Amniotic epithelial cell (primary cell): ENCODE measurements at regions not wholly inside any gene's neighbourhood (a gene's known extent, or its start where the extent isn't known, plus 50 kb on each side); places are given as distances from the start of the nearest gene placed in this dataset.
A peak's percentile ranks its signal among the peaks of the same experiment; 100 is the strongest.
"Not testable (repeated sequence)": the region's sequence is repeated elsewhere in the genome, so short reads cannot be mapped to it uniquely, and the experiment has no call there.

ENCODE experiments used
- DNase-seq: peaks from one replicate; pipeline ENCODE4 v3.0.0-alpha.2; 2010; ENCODE audit warnings: low read depth

DNA sequence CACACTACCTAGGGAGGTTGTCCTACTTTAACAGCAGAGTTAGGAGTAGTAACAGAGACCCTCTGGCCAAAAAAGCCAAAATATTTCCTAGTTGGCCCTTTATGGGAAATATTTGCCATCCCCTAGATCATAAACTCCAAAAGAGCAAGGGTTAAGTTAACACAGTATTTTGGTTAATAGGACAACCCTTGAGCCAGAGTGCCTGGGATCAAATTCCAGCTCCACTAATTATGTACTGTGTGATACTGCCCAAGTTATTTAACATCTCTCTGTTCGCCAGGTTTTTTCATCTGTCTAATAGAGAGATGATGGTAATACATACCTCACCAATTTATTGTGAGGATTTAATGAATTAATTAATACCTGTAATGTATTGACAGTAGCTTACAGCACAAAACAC, 767.4 kb downstream of the KCNJ2 start:
- no peak for DNase-seq

- DNase-seq = no peak
These were observed 769.0 kb downstream of the KCNJ2 start for GRCh38 chr17:70938336-70938735.

- DNase-seq = no peak
These were observed 776.1 kb downstream of the KCNJ2 start for GRCh38 chr17:70945386-70945785.

DNA sequence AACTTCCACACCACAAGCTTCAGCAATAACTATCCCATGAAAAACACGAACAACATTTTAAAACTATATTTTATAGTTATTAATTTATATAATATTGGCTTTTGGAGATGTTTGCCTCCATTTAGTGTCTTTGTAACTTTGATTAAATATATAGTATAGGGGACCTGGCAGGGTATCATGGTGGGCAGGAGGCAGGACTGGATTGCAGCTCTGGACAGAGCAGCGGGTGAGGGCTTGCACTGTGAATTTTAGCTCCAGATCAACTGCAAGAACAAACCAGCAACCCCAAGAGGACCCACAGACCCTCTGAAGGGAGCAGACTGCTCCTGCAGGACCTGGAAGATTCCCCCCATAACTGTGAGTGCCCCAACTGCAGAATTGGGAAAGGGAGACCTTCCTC, 777.9 kb downstream of the KCNJ2 start:
- DNase-seq = no peak

- DNase-seq = no peak
These were observed 778.6 kb downstream of the KCNJ2 start for GRCh38 chr17:70947636-70948565.

GRCh38 chr17:70953140-70953539, 783.8 kb downstream of the KCNJ2 start:
- DNase-seq = not testable (repeated sequence)

GRCh38 chr17:70955441-70955840, 786.1 kb downstream of the KCNJ2 start:
- no peak for DNase-seq

DNA sequence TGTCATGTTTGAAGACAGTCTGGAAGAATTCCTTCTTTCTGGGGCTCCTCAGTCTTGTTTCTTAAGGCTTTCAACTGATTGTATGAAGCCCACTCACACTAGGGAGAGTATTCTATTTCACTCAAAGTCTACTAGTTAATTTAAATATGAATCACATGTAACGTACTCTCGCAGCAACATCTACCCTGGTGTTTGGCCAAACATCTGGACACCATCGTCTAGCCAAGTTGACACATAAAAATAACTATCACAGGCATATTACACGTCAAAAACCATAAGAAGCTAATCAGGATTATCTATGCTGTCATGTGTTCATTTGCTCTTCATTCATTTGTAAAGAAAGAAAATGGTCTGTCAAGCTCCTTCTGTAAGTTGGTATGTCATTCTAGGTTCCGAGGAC, 787.4 kb downstream of the KCNJ2 start:
- DNase-seq = no peak

DNA sequence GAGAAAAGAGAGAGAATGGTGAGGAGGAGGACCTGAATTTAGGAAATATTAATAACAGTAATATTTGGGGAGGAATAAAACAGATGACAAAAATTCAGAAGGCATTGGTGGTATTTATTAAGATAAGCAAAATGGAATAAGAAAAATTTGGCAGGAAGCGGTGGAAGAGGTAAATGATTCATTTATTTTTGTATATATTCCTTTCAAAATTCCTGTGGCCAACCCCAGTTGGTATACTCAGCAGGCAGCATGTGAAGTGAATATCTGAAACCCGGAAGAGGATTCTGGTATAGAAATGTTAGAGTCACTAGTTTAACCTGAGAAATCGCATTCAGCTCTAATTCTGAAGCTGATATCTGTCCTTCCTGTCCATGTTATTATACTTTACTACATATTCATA, 792.0 kb downstream of the KCNJ2 start:
- peak; percentile 7 for DNase-seq

GRCh38 chr17:70968302-70968701, 799.0 kb downstream of the KCNJ2 start:
- peak; percentile 14 for DNase-seq

- DNase-seq = no peak
These were observed 800.2 kb downstream of the KCNJ2 start for GRCh38 chr17:70969521-70970034.

- DNase-seq = no peak
These were observed 807.1 kb downstream of the KCNJ2 start for GRCh38 chr17:70976447-70976846.

GRCh38 chr17:70984873-70985272, 815.5 kb downstream of the KCNJ2 start:
- DNase-seq = no peak

- no peak for DNase-seq
These were observed 818.6 kb downstream of the KCNJ2 start for GRCh38 chr17:70987867-70988340.

DNA sequence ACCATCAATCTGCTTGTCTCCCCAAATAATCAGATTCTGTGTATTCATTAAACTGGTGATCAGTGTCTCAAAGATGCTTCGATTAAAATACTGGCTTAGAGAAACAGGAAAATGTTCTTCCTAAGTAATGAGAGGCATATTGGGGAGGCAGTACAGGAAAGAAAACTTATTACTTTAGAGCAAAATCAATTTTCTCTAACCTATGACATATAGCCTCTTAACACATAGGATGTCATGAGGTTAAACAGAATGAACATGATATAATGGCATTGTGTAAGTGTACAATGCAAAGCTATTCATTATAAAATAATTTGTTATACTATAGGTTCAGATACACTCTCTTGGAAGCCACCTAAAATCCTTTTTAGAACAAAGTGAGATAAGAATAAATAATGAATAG, 819.3 kb downstream of the KCNJ2 start:
- no peak for DNase-seq

- DNase-seq = no peak
These were observed 819.9 kb downstream of the KCNJ2 start for GRCh38 chr17:70989280-70989679.

- DNase-seq = no peak
These were observed 824.9 kb downstream of the KCNJ2 start for GRCh38 chr17:70994194-70994593.

- no peak for DNase-seq
These were observed 826.7 kb downstream of the KCNJ2 start for GRCh38 chr17:70995997-70996396.

- DNase-seq = no peak
These were observed 834.4 kb downstream of the KCNJ2 start for GRCh38 chr17:71003736-71004135.

GRCh38 chr17:71004413-71004812, 835.1 kb downstream of the KCNJ2 start:
- DNase-seq = no peak

DNA sequence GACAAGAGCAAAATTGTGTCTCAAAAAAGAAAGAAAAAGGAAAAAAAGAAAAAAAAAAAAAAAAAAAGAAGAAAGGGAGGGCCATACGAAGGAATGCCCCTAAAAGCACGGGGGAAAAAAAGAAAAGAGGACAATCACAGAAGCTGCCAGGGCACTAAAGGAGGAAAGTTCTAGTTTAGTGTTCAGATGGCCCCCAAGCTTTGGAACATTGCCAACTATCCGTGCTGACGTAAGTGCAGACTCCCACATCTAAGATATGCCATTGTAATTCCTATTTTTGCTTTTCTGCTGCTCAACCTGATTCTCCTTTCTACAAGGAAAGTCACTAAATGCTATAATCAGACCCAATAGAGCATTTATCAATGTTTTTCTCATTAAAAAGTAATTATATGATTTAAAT, 842.1 kb downstream of the KCNJ2 start:
- DNase-seq = no peak

DNA sequence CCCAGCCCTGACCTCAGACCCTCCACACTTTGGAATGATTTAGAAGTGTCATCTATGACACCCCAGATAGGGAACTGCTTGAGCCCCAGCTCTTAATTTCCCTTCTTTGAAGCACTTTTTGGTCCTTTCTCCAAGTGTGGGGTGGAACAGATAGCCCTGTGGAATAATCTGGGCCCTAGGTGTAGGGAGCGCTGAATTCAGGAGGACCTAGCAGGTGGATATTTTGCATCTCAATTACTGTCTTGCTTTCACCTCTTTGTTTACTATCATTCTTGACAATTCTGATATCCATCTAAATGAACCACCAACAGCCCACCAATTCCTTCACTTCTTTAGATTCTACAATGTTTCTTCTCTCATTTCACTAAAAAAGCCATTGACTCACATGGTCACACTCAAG, 850.4 kb downstream of the KCNJ2 start:
- no peak for DNase-seq

DNA sequence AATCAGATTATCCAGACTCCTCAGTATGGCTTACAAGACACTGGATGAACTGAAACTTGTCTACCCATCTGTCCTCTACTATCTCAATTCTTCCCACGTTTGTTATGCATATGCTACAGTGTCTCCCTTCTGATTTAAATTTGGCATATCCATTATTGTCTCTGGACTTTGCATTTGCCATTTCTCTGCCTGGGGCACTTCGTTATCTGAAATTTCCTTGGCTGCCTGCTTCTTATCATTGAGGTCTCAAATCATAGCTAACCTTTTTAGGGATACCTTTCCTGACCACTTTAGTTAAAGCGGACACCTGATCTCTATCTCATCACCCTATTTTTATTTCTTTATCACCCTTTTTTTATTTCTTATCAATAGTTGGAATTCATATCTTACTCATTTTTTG, 853.4 kb downstream of the KCNJ2 start:
- no peak for DNase-seq
